RPMI8226 (cell line): ENCODE measurements at regions not wholly inside any gene's neighbourhood (a gene's known extent, or its start where the extent isn't known, plus 50 kb on each side); places are given as distances from the start of the nearest gene placed in this dataset.

ENCODE experiments used
- DNase-seq: peaks from one replicate; pipeline ENCODE4 v3.0.0-alpha.2; 2015

- DNase-seq = no peak
Observed at GRCh38 chr2:22812065-22812680, 572.8 kb upstream of the KLHL29 start.

DNA sequence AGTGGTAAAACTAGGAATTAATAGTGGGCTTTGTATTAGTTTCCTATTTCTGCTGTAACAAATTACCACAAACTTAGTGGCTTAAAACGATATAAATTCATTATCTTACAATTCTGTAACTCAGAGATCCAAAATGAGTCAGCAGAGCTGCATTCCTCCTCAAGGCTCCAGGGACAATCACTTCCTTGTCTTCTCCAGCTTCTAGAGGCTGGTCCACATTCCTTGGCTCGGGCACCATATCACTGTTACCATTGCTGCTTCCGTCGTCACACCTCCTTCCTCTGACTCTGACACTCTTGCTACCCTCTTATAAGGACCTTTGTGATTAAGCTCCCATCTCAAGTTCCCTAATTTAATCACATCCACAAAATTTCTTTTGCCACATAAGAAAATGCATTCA lies 567.8 kb upstream of the KLHL29 start:
- no peak for DNase-seq

DNA sequence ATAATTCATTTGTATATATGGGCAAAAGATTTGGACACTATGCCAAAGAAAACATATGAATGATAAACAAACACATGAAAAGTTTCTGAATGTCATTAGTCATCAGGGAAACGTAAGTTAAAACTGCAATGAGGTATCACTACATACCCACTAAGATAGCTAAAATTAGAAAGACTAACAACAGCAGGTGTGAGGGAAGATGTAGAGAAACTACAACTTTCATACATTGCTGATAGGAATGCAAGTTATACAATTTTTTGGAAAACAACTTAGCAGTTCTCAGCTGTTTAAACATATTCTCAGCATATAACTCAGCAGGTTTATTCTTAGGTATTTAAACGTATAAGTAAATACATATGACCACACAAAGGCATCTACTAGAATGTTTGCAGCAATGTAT lies 563.5 kb upstream of the KLHL29 start:
- DNase-seq = peak; percentile 41

DNA sequence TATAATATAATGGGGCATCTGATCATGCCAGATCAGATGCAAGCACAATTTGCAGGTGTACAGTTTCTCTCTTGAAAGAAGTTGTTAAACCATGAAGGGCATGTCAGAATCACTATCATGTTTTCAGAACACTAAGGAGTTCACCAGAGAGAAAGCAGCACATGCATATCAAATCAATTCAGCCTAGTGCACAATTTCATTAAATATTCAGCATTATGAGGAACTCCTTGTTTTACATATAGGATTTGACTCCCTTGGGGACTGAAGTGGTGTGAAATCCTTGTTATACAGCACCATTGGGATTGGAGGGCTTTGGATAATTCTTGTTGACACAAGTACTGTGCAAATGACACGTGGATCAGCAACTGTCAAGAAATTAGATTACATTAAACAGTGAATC lies 562.1 kb upstream of the KLHL29 start:
- DNase-seq = no peak

GRCh38 chr2:22824618-22825017 lies 560.4 kb upstream of the KLHL29 start:
- DNase-seq = no peak

GRCh38 chr2:22826703-22827102 lies 558.3 kb upstream of the KLHL29 start:
- peak; percentile 18 for DNase-seq

- DNase-seq = no peak
Observed at GRCh38 chr2:22829791-22830190, 555.2 kb upstream of the KLHL29 start.

DNA sequence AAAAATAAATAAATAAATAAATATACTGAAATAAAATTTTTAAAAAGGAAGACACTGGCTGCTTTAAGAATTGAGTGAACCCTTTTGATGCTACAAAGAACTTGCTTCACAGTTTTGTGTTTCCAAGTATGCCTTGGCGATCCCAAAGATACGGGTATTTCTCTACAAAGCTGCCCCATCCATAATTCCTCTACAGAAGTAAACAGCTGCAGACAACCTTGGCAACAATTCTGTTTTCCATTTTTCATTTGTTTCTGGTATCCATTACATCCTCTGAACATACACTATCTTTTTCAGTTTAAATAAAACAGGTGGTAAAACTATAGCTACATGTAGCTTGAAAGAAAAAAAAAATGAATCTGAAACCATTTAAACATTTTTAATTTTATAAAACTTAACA lies 552.8 kb upstream of the KLHL29 start:
- no peak for DNase-seq

DNA sequence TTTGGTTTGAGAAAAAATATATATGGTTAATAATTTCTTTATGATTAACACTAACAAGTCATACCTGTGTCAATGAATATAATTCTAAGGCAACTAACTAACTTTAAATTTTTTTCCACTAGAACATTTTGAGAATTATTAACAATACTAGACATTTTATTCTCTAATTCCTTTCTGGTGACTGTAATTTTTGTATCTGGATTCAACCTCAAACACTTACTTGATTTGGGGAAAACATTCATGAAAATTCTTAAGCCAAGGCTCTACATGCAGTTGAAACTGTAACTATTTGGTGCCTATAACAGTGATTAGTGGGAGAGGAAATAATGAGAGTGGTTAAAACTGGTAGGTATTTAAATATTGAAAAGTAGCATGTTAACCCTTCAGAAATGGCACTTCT lies 546.5 kb upstream of the KLHL29 start:
- no peak for DNase-seq

DNA sequence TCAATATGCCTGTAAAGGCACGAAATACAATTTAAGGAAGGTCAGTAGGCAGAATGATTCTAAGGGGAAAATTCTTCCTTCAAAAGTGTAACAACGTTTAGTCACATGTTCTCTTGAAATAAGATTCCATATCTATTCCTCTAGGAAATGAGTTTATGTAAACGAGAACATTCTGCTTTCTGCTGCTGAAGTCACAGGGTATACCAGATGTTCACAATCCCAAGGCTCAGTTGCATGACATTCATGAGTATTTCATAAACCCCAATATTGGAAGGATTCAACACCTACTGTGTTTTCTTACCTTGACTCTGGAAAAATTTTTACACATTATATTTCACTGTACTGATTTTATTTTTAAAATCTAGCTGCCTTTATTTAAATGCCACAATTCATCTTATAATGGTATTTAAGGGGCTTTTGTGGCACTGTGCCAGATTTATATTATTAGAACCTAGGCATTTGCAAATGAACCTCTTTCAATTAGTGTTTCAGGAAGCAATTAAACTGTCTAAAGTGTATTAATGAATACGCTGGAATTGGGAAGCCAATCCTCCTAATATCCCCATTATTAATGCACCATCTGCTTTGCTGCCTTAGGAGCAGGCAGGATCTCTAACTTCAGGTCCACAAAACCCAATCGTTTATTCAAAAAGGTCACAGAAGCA lies 542.6 kb upstream of the KLHL29 start:
- DNase-seq = no peak

DNA sequence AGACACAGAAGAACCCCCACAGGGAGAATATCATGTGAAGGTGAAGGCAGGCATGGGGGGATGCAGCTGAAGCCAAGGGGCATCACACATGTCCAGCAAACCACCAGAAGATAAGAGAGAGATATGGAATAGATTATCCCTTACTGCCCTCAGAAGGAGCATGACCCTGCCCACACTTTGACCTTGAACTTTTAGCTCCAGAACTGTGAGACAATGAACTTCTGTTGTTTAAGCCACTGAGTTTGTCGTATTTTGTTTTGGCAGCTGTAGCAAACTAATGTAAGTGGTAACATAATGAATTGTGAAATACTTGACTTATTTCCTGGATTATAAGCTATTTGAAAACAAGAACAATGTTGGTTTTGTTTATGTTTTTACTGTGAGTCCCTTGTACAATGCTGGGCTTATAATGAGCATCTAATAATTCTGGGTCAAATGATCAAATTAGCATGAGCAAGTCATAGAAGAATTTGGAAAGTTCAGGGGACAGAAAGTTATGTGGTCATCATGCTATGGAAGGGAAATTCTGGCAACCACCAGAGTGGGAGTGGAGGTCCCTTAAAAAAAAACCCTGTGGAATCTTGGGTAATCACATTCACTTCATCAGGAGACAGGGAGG lies 541.0 kb upstream of the KLHL29 start:
- no peak for DNase-seq

DNA sequence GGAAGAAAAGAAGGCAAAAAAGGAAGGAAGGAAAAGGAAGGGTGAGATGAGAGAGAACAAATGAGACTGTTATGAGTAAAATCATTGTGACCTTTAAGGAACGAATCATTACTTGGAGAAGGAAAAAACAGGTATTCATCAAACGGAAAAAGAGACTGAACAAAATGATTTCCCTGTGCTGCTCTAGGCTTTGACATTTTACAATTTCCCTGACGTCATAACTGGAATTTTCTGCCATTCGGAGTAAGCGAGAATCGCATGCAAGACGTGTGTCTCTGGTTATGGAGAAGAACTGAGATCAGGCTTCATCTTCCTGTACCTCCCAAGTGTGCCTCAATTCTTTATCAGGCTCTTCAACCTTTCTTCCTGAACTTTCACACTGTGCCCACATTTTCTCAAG lies 534.7 kb upstream of the KLHL29 start:
- no peak for DNase-seq

DNA sequence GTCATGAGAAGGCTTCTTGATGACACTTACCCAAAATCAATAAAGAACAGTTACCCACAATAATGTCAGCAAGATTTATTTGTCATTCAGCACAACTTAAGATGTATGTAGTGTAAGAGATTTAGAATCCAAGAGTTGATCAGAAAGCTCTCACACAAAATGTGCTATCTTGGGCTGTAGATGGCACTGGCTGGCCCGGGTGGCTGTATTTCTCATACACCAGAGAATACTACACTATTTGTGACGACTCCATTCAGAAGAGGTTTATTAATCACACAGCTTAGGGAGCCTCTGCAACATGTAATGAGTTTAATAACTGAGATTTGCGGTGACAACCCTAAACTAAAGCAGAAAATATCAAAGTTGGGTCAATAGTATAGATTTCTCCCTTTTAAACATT lies 530.4 kb upstream of the KLHL29 start:
- DNase-seq = no peak

GRCh38 chr2:22855081-22855480 lies 529.9 kb upstream of the KLHL29 start:
- no peak for DNase-seq

DNA sequence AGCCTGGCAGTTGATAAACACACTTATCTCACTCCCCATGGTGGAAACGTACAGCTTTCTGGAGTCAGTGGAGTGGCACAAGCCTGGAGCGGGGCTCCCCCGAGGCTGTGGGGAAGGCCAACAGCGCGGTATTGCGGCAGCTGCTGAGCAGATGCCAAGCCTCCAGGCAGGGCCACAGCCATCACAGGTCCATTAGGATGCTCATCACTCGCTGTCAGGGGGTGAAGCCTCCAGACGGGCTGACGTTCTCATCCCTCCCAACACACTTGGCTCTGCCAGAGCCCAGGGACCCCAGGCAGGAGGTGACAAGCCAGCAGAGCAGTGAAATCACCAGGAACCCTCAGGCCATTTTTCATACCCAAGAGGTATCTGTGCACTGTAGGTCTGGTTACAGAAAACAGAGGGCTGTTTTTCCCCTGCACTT lies 529.2 kb upstream of the KLHL29 start:
- no peak for DNase-seq

DNA sequence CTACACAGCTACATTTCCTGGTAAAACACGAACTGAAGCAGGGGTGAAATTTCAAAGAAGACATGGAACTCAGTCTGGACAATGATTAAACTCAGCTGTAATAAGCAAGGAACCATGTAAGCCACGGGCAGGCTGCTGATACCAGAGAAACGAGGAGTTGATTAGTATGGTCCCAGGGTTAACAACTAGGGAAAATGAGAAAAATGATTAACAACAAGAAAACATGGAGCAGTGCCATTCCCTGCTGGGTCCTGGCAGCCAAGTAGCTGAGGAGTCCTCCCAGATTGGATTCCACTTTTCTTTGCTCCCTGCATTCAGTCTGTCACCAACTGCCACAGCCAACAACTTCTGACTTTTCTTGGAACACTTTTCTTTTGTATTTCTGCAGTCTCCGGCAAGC lies 517.0 kb upstream of the KLHL29 start:
- DNase-seq = no peak

- no peak for DNase-seq
Observed at GRCh38 chr2:22878121-22878520, 506.9 kb upstream of the KLHL29 start.

GRCh38 chr2:22879009-22879863 lies 505.7 kb upstream of the KLHL29 start:
- DNase-seq = no peak

GRCh38 chr2:22880161-22880560 lies 504.8 kb upstream of the KLHL29 start:
- DNase-seq = no peak

DNA sequence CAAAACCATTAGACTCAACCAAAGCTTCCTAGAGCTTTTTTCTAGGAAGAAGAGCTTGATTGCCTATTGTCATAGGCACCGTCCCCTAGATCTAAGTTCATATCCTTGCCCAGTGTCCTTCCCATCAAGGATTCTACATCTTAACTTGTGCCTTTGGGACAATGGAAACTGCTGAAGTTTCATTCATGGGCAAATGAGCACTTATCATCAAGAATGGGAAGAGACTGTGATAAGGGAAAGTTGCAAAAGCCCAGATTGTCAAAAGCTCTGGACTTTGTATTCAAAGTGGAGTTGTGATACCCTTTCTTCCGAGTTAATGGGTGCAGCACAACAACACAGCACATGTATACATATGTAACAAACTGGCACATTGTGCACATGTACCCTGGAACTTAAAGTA lies 503.0 kb upstream of the KLHL29 start:
- DNase-seq = no peak

- peak; percentile 20 for DNase-seq
Observed at GRCh38 chr2:22882643-22883042, 502.3 kb upstream of the KLHL29 start.

GRCh38 chr2:22883054-22883453 lies 501.9 kb upstream of the KLHL29 start:
- DNase-seq = no peak

DNA sequence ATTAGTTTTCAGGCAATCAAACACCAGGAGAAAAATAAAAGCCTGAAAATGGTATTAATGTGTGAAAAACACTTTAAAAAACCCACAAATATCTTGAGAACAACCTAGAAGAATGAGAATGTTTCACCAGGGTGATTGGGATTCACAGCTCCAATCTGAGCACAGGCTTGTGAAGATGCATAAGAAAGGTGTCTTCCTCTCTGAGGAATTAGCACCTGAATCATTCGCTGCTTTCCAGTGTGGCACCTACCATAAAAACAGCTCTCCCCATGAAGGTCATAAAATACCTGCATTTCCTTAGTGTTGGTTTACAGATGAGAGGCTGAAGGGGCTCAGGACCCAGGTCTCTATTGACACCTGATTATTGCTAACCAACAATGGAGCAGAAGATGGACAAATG lies 499.7 kb upstream of the KLHL29 start:
- no peak for DNase-seq

DNA sequence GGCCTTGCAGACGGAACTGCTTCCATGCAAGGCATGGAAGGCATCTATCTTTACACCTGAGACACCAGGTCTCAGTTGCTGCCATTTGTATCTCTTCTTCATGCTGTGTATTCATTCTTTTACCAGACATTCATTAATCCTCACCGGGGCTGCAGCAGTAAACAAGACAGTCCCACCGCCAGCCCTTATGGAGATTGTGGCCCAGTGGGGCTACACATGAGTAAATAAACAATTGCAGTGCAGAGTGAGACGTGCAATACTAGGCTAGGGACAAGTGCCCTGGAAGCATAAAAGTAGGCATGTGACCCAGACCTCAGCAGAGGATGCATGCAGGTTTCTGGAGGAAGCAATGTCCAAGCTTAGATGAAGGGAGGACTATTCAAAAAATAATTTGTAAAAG lies 497.6 kb upstream of the KLHL29 start:
- DNase-seq = no peak
